Activated CD4-positive, alpha-beta T cell treated with anti-CD3 and anti-CD28 coated beads, Interleukin-2, Interleukin-4, amounts not matched to agents 100 ng/mL and 50 ng/mL, durations not matched to agents 16 hours and 8 hours (primary cell): ENCODE measurements at regions not wholly inside any gene's neighbourhood (a gene's known extent, or its start where the extent isn't known, plus 50 kb on each side); places are given as distances from the start of the nearest gene placed in this dataset.
"Not testable (repeated sequence)": the region's sequence is repeated elsewhere in the genome, so short reads cannot be mapped to it uniquely, and the experiment has no call there.

Source experiments
- DNase-seq: peaks from one replicate; pipeline ENCODE4 v3.0.0-alpha.2; 2020; ENCODE audit warnings: low spot score

DNA sequence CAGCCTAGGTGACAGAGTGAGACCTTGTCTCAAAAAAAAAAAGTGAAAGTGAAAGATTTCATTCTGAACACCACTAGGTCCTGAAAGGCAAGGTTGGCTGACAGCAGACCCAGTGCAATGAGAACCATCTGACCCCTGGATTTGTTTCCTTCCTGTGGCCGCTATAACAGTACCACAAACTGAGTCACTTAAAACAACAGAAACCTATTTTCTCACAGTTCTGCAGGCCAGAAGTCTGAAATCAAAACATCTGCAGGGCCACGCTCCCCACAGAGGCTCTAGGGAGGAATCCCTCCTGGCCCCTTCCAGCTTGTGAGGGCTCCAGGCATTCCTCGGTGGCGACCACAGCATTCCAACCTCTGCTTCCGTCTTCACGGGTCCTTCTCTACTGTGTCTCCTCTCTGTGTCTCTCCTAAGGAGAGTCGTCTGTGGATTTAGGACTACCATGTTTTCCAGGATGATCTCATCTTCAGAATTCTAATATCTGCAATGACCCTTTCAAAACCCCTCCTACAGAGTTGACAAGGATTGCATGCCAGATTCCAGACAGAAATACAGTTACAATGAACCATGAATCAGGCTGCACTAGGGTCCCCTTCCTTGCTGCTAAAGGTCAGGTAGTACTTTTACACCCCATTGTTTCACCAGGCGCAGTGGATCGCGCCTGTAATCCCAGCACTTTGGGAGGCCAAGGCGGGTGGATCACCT lies 78.0 kb upstream of the ADGRL1 start:
- DNase-seq, result peak; percentile 67

DNA sequence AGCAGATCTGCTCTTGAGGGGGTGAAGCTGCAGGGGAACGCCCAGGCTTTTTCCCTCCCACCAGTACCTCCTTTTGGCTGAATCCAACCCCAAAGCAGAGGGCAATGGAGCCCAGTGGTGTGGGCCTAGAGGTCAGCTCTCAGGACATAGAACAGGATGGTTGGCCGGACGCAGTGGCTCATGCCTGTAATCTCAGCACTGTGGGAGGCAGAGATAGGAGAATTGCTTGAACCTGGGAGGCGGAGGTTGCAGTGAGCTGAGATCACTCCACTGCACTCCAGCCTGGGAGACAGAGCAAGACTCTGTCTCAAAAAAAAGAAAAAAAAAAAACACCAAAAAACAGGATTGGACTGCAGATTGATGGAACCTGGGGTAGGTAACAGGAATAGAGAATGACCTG lies 73.3 kb upstream of the ADGRL1 start:
- DNase-seq, result not testable (repeated sequence)

DNA sequence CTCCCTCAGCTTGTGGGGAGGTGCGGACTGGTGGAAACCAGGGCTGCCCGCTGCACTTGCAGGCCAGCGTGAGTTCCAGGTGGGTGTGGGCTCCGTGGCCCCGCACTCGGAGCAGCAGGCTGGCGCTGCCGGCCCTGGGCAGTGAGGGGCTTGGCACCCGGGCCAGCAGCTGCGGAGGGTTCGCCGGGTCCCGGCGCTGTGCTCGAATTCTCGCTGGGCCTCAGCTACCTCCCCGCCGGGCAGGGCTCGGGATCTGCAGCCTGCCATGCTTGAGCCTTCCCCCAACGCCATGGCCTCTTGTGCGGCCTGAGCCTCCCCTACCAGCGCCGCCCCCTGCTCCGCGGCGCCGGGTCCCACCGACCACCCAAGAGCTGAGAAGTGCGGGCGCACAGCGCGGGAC lies 71.6 kb upstream of the ADGRL1 start:
- DNase-seq, result no peak

DNA sequence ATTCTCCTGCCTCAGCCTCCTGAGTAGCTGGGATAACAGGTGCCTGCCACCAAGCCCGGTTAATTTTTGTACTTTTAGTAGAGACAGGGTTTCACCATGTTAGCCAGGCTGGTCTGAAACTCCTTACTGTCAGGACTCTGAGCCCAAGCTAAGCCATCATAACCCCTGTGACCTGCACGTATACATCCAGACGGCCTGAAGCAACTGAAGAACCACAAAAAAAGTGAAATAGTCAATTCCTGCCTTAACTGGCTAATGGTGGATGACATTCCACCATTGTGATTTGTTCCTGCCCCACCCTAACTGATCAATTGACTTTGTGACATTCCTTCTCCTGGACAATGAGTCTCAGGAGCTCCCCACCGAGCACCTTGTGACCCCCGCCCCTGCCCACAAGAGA lies 69.9 kb upstream of the ADGRL1 start:
- DNase-seq, result not testable (repeated sequence)

DNA sequence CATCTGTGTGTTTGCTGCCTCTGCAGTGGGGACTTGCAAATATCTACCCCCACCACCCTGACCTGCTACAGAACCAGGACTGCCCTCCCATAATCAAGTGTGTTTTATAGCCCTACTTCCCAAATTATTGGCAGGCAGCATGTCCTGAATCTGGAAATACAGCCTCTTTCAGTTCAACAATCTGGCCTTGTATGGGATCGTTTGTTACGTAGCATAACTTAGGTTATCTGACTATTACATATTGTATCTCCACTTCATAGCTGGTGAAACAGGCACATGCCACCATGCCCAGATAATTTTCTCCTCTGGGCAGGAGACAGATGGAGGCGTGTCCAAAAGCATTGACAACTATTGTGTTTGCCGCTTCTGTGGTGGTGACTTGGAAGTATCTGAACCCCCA lies 66.7 kb upstream of the ADGRL1 start:
- no peak for DNase-seq

DNA sequence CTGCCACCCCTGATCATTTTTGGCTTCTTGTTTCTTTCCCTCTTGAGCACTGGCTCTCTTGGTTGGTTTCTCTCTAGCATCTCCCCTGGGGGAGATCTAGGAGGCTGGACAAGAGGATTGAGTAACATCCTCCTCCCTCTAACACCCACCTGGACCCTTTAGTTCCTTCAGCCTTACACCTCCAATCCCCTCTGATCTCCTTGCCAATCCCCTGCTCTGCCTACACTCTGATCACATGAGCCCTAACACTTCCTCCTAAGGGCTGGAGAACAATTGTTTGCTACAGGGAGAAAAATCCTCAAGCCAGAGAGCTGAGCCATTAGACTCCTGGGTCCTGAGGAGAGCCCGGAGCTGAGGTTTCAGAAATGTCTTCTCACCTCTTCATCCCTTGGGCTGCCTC lies 65.9 kb upstream of the ADGRL1 start:
- DNase-seq, result no peak

DNA sequence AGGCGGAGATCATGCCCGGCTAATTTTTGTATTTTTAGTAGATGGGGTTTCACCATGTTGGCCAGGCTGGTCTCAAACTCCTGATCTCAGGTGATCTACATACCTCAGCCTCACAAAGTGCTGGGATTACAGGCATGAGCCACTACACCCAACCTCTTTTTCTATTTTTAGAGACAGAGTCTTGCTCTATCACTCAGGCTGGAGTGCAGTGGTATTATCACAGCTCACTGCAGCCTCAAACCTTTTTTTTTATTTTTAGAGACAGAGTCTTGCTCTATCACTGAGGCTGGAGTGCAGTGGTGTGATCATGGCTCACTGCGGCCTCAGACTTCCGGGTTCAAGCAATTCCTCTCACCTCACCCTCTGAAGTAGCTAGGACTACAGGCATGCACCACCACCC lies 64.6 kb upstream of the ADGRL1 start:
- not testable (repeated sequence) for DNase-seq

DNA sequence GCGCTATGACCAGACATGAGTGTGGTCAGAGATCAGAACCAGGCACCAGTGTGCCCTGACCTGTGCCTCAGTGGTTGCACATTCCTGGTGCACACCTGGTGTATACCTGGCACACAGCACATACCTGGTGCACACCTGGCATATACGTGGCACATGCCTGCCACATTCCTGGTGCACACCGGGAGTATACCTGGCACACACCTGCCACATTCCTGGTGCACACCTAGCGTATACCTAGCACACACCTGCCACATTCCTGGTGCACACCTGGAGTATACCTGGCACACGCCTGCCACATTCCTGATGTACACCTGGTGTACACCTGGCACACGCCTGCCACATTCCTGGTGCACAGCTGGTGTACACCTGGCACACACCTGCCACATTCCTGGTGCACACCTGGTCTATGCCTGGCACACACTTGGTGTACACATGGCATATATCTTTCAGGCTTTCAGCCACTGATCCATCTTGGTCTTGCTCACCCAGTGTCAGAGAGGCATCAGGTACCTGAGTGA lies 61.3 kb upstream of the ADGRL1 start:
- no peak for DNase-seq

DNA sequence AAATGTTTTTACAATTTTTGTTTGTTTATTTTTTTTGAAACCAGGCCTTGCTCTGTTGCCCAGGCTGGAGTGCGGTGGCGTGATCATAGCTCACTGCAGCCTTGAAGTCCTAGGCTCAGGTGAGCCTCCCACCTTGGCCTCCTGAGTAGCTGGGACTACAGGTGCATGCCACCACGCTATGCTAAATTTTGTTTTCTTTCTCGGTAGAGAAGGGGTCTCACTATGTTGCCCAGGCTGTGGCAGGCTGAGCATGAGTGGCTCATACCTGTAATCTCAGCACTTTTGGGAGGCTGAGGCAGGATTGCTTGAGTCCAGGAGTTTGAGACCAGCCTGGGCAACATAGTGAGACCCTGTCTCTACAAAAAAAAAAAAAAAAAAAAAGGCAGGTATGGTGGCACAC lies 60.2 kb upstream of the ADGRL1 start:
- DNase-seq, result not testable (repeated sequence)

DNA sequence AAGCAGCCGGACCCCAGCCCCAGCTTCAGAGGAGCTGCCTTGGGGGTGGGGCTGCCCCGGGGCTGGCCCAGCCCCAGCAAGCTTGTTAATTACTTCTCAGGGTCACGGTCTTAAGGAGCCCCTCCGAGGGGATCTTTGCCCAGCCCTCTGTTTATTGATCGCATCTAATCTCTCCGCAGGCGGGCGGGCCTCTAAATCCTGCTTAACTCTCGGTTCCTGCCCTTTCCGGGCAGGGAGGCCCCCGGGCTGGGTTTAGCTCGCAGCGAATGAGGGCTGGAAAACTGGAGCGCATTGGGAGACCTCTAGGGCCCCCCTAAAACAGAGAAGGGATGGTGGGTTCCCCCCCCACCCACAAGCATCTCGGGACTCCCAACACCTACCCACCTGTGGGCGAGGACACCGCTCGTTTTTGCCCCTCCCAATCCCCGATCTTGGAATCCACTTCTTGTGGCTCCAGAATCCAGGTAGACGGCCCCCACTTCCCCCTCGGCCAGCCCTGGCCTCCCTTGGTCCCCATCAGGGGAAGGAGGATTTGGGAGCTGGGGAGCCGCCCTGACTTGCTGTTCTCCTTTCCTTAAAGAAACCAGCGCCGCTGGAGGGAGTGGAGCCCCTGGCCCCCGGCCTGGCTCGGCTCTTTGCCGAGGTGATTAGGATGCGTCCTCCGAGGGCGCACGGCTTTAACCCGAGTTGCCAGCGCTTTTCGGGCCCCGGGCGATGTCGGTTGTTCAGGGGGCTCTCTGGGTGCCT lies 59.5 kb upstream of the ADGRL1 start:
- no peak for DNase-seq

DNA sequence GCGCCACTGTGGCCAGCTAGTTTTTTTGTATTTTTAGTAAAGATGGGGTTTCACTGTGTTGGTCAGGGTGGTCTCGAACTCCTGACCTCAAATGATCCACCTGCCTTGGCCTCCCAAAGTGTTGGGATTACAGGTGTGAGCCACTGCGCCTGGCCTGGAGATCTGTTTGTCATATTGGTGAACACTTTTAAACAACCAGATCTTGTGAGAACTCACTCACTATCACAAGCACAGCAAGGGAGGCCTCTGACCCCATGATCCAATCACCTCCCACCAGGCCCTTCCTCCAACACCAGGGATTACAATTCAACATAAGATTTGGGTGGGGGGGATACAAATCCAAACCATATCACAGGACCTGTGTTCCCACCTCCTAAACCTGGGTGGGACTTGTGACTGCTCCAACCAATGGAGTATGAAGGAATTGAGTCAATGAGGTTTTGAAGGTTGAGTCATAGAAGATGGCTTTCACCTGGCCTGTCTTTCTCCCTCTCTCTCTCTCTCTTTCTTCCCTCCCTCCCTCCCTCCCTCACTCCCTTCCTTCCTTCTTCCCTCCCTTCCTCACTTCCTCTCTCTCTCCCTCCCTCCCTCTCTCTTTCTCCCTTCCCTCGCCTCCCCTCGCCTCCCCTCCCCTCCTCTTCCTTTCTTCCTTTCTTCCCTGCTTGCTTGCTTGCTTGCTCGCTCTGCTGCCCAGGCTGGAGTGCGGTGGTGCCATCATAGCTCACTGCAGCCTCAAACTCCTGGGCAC lies 50.1 kb upstream of the ADGRL1 start:
- not testable (repeated sequence) for DNase-seq
